K562 (cell line): ENCODE measurements at regions not wholly inside any gene's neighbourhood (a gene's known extent, or its start where the extent isn't known, plus 50 kb on each side); places are given as distances from the start of the nearest gene placed in this dataset.
A peak's percentile ranks its signal among the peaks of the same experiment; 100 is the strongest.

Source experiments
- FOXM1 ChIP-seq, 2 experiments: fragments of 450-650 bp in 1 of 2; sonication (generic) in 1 of 2; formaldehyde crosslinking in 1 of 2; IDR thresholded peaks; 2 replicates each; pipeline versions ENCODE4 v1.6.1 to v1.9.0; 2017 to 2022; ENCODE audit warnings: low read depth in 2 of 2, mild to moderate bottlenecking in 2 of 2, missing genetic modification reagents in 1 of 2, moderate library complexity in 1 of 2
- HNRNPUL1 ChIP-seq: fragments of 200-400 bp; formaldehyde crosslinking; IDR thresholded peaks from 2 replicates; pipeline ENCODE4 v1.6.1; 2017; ENCODE audit warnings: low read length
- KDM5B ChIP-seq: fragments of 200-600 bp; sonication (generic); IDR thresholded peaks from 2 replicates; pipeline ENCODE4 v1.6.1; 2012; ENCODE audit warnings: low read depth, mild to moderate bottlenecking, moderate library complexity, low read length, control low read depth, inconsistent platforms; ENCODE audit not compliant: insufficient replicate concordance
- MTF1 ChIP-seq: fragments of 250-450 bp; sonication (Bioruptor Pico); IDR thresholded peaks from 2 replicates; pipeline ENCODE4 v1.9.0; 2021; ENCODE audit warnings: moderate library complexity, mild to moderate bottlenecking, inconsistent platforms, borderline replicate concordance
- NFATC3 ChIP-seq: fragments of 450-650 bp; IDR thresholded peaks from 2 replicates; pipeline ENCODE4 v1.6.1; 2017; ENCODE audit warnings: mild to moderate bottlenecking
- RUNX1 ChIP-seq: sonication (generic); IDR thresholded peaks from 2 replicates; pipeline ENCODE4 v1.6.1; 2016; ENCODE audit warnings: antibody characterized with exemption, low read depth
- SMAD1 ChIP-seq: fragments of 150-350 bp; IDR thresholded peaks from 2 replicates; pipeline ENCODE4 v1.6.1; 2014; ENCODE audit warnings: low read length, low read depth; ENCODE audit not compliant: partially characterized antibody
- TAF15 ChIP-seq: fragments of 200-400 bp; formaldehyde crosslinking; IDR thresholded peaks from 2 replicates; pipeline ENCODE4 v1.6.1; 2017; ENCODE audit warnings: mild to moderate bottlenecking, low read depth, low read length, moderate library complexity
- TFAM ChIP-seq: fragments of 250-450 bp; sonication (Bioruptor Pico); conservative IDR thresholded peaks from 2 replicates; pipeline ENCODE4 v1.5.0; 2021; ENCODE audit warnings: mild to moderate bottlenecking, moderate library complexity
- ZNF175 ChIP-seq: fragments of 200-800 bp; sonication (Bioruptor generic); IDR thresholded peaks from 2 replicates; pipeline ENCODE4 v1.6.1; 2016; ENCODE audit warnings: low read depth, mild to moderate bottlenecking, missing genetic modification characterization, missing compliant biosample characterization
- ZNF232 ChIP-seq: sonication (generic); formaldehyde crosslinking; IDR thresholded peaks from 2 replicates; pipeline ENCODE4 v1.8.0; 2022; ENCODE audit warnings: mild to moderate bottlenecking, missing genetic modification reagents
- ZNF263 ChIP-seq: sonication (generic); formaldehyde crosslinking; IDR thresholded peaks from 2 replicates; pipeline ENCODE4 v1.8.0; 2022; ENCODE audit warnings: mild to moderate bottlenecking, missing genetic modification reagents, borderline replicate concordance
- ZNF282 ChIP-seq: sonication (generic); formaldehyde crosslinking; IDR thresholded peaks from 2 replicates; pipeline ENCODE4 v1.8.1; 2023; ENCODE audit warnings: missing genetic modification reagents
- ZNF311 ChIP-seq: fragments of 250-450 bp; sonication (Bioruptor Pico); IDR thresholded peaks from 2 replicates; pipeline ENCODE4 v1.4.0; 2020; ENCODE audit warnings: mild to moderate bottlenecking, moderate library complexity
- ZNF561 ChIP-seq: fragments of 450-650 bp; formaldehyde crosslinking; conservative IDR thresholded peaks from 2 replicates; pipeline ENCODE4 v1.4.0; 2020; ENCODE audit warnings: mild to moderate bottlenecking, moderate library complexity
- ZNF589 ChIP-seq: fragments of 200-800 bp; sonication (Bioruptor generic); IDR thresholded peaks from 2 replicates; pipeline ENCODE4 v1.6.1; 2016; ENCODE audit warnings: low read depth, missing genetic modification characterization, missing compliant biosample characterization
- ZNF696 ChIP-seq: fragments of 250-450 bp; sonication (Bioruptor Pico); conservative IDR thresholded peaks from 2 replicates; pipeline ENCODE4 v1.4.0; 2020; ENCODE audit warnings: mild to moderate bottlenecking, moderate library complexity
- ZNF76 ChIP-seq: fragments of 250-450 bp; sonication (Bioruptor Pico); IDR thresholded peaks from 2 replicates; pipeline ENCODE4 v1.4.0; 2020; ENCODE audit warnings: mild to moderate bottlenecking, moderate library complexity, borderline replicate concordance
- TF ChIP-seq, protein P1 (sequence below): sonication (generic); formaldehyde crosslinking; IDR thresholded peaks from 2 replicates; pipeline ENCODE4 v1.8.1; 2023; ENCODE audit warnings: mild to moderate bottlenecking, missing genetic modification reagents
- TF ChIP-seq, protein P2 (sequence below): sonication (generic); formaldehyde crosslinking; IDR thresholded peaks from 2 replicates; pipeline ENCODE4 v1.5.0; 2020; ENCODE audit warnings: missing genetic modification reagents
- TF ChIP-seq, protein P3 (sequence below): fragments of 250-450 bp; sonication (Bioruptor Pico); IDR thresholded peaks from 2 replicates; pipeline ENCODE4 v1.5.0; 2022; ENCODE audit warnings: mild to moderate bottlenecking
- TF ChIP-seq, protein P4 (sequence below), 3 experiments: fragments of 200-800 bp in 1 of 3; sonication (Bioruptor generic) in 1 of 3; sonication (generic) in 1 of 3; formaldehyde crosslinking in 1 of 3; IDR thresholded peaks; 2 replicates each; pipeline versions ENCODE4 v1.6.1 to v1.8.0; 2016 to 2022; ENCODE audit warnings: mild to moderate bottlenecking in 2 of 3, missing compliant biosample characterization in 2 of 3, missing genetic modification characterization in 2 of 3, missing genetic modification reagents in 1 of 3

DNA sequence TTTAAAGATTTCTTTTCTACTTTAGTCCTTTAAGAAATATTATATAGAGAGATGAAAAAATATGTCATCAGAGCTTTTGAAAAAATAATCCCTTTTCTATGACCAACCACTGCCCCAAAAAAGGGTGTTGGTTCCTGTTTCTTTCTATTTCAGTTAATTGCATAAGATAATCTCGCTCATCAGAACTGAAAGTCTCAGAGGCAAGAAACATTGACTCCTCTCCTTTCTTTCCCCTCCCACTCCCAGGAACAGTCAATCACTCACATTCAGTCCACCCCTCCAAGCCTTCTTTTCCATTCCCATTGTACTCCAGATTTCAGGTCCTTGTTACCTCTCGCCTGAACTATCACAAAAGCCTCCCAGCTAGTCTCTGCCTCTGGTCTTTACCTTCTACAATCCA, 153.7 kb upstream of the ABI3BP start (continued):
- TF ChIP-seq RUNX1 (no peak), FOXM1 (IDR thresholded peaks at IDR 0.05; ENCODE audit: low read depth) (no peak; the same call in 1 of the 2 replicates), FOXM1 (CRISPR knock-in tag; IDR thresholded peaks at IDR 0.05; ENCODE audit: low read depth) (no peak), TFAM (no peak), ZNF282 (no peak), ZNF696 (no peak), ZNF175 (CRISPR knock-in tag) (0 out of 2 replicates have a peak, but pooled peaks have one; percentile 10), ZNF263 (CRISPR knock-in tag) (no peak), MTF1 (CRISPR knock-in tag) (no peak), ZNF589 (CRISPR knock-in tag) (0 out of 2 replicates have a peak, but pooled peaks have one; percentile 0), KDM5B (no peak), HNRNPUL1 (no peak), ZNF76 (CRISPR knock-in tag) (no peak), TAF15 (no peak), NFATC3 (no peak), ZNF232 (CRISPR knock-in tag) (no peak), ZNF561 (CRISPR knock-in tag) (no peak), ZNF311 (CRISPR knock-in tag) (no peak), SMAD1 (no peak)
- TF ChIP-seq, protein P1, sequence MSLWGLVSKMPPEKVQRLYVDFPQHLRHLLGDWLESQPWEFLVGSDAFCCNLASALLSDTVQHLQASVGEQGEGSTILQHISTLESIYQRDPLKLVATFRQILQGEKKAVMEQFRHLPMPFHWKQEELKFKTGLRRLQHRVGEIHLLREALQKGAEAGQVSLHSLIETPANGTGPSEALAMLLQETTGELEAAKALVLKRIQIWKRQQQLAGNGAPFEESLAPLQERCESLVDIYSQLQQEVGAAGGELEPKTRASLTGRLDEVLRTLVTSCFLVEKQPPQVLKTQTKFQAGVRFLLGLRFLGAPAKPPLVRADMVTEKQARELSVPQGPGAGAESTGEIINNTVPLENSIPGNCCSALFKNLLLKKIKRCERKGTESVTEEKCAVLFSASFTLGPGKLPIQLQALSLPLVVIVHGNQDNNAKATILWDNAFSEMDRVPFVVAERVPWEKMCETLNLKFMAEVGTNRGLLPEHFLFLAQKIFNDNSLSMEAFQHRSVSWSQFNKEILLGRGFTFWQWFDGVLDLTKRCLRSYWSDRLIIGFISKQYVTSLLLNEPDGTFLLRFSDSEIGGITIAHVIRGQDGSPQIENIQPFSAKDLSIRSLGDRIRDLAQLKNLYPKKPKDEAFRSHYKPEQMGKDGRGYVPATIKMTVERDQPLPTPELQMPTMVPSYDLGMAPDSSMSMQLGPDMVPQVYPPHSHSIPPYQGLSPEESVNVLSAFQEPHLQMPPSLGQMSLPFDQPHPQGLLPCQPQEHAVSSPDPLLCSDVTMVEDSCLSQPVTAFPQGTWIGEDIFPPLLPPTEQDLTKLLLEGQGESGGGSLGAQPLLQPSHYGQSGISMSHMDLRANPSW: no peak
- TF ChIP-seq, protein P2, sequence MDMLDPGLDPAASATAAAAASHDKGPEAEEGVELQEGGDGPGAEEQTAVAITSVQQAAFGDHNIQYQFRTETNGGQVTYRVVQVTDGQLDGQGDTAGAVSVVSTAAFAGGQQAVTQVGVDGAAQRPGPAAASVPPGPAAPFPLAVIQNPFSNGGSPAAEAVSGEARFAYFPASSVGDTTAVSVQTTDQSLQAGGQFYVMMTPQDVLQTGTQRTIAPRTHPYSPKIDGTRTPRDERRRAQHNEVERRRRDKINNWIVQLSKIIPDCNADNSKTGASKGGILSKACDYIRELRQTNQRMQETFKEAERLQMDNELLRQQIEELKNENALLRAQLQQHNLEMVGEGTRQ (CRISPR knock-in tag): no peak
- TF ChIP-seq, protein P3, sequence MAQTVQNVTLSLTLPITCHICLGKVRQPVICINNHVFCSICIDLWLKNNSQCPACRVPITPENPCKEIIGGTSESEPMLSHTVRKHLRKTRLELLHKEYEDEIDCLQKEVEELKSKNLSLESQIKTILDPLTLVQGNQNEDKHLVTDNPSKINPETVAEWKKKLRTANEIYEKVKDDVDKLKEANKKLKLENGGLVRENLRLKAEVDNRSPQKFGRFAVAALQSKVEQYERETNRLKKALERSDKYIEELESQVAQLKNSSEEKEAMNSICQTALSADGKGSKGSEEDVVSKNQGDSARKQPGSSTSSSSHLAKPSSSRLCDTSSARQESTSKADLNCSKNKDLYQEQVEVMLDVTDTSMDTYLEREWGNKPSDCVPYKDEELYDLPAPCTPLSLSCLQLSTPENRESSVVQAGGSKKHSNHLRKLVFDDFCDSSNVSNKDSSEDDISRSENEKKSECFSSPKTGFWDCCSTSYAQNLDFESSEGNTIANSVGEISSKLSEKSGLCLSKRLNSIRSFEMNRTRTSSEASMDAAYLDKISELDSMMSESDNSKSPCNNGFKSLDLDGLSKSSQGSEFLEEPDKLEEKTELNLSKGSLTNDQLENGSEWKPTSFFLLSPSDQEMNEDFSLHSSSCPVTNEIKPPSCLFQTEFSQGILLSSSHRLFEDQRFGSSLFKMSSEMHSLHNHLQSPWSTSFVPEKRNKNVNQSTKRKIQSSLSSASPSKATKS: no peak
- TF ChIP-seq, protein P4, sequence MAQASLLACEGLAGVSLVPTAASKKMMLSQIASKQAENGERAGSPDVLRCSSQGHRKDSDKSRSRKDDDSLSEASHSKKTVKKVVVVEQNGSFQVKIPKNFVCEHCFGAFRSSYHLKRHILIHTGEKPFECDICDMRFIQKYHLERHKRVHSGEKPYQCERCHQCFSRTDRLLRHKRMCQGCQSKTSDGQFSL (CRISPR knock-in tag; IDR thresholded peaks at IDR 0.05): no peak
- TF ChIP-seq, protein P4 (tag; IDR thresholded peaks at IDR 0.05): no peak
